ENCODE measurements at regions not wholly inside any gene's neighbourhood (a gene's known extent, or its start where the extent isn't known, plus 50 kb on each side); places are given as distances from the start of the nearest gene placed in this dataset.
"Not testable (repeated sequence)": the region's sequence is repeated elsewhere in the genome, so short reads cannot be mapped to it uniquely, and the experiment has no call there.

GRCh38 chr1:117301901-117302300 lies 65.3 kb upstream of the MAN1A2 start:
- Histone ChIP-seq H4K20me1 (ENCODE audit: insufficient read depth, low read length, poor library complexity, severe bottlenecking) (no peaks in the 10 kb centered on the region), H3K79me2 (ENCODE audit: insufficient read depth, low read length) (no peaks in the 10 kb centered on the region), H3K27me3 (ENCODE audit: insufficient read depth, low read length, poor library complexity, severe bottlenecking) (no peaks in the 10 kb centered on the region), H3K36me3 (ENCODE audit: insufficient read depth, low read length) (no peaks in the 10 kb centered on the region), H3K4me2 (ENCODE audit: low read depth, low read length, poor library complexity, severe bottlenecking) (no peak overlapping the region), H3K4me3 (ENCODE audit: low read length, poor library complexity, severe bottlenecking) (no peak overlapping the region), H3K4me1 (ENCODE audit: insufficient read depth, low read length, poor library complexity, severe bottlenecking) (no peaks in the 10 kb centered on the region), H3K9me2 (replicated peaks; ENCODE audit: low read depth, low read length) (no peaks in the 10 kb centered on the region), H2AFZ (ENCODE audit: low read length) (no peak overlapping the region), H3F3A (ENCODE audit: low read depth) (no peaks in the 10 kb centered on the region), H3K9me3 (ENCODE audit: insufficient read depth, low read depth, low read length) (no peaks in the 10 kb centered on the region), H3K9ac (ENCODE audit: low read depth, low read length, poor library complexity, severe bottlenecking) (no peak overlapping the region)
- TF ChIP-seq CTCF (conservative IDR thresholded peaks at IDR 0.05; ENCODE audit: low read length): no peak
- TF ChIP-seq EZH2phosphoT487 (IDR thresholded peaks at IDR 0.05; ENCODE audit: borderline replicate concordance): no peak

GRCh38 chr1:117300183-117300582 lies 67.1 kb upstream of the MAN1A2 start:
- not testable (repeated sequence) for H3K27me3 ChIP-seq (ENCODE audit: insufficient read depth, low read length, poor library complexity, severe bottlenecking); H3K4me2 ChIP-seq (ENCODE audit: low read depth, low read length, poor library complexity, severe bottlenecking); H3K4me3 ChIP-seq (ENCODE audit: low read length, poor library complexity, severe bottlenecking); H3K9ac ChIP-seq (ENCODE audit: low read depth, low read length, poor library complexity, severe bottlenecking); H3K36me3 ChIP-seq (ENCODE audit: insufficient read depth, low read length); H3K9me3 ChIP-seq (ENCODE audit: insufficient read depth, low read depth, low read length); H3K4me1 ChIP-seq (ENCODE audit: insufficient read depth, low read length, poor library complexity, severe bottlenecking); H3F3A ChIP-seq (ENCODE audit: low read depth); H4K20me1 ChIP-seq (ENCODE audit: insufficient read depth, low read length, poor library complexity, severe bottlenecking); H3K79me2 ChIP-seq (ENCODE audit: insufficient read depth, low read length); H3K9me2 ChIP-seq (replicated peaks; ENCODE audit: low read depth, low read length); H2AFZ ChIP-seq (ENCODE audit: low read length)

GRCh38 chr1:117295001-117295400 lies 72.2 kb upstream of the MAN1A2 start:
- H3K9me2 ChIP-seq (replicated peaks; ENCODE audit: low read depth, low read length): no peaks in the 10 kb centered on the region; the same call in 1 of the 2 replicates

More at GRCh38 chr1:117295001-117295400, 72.2 kb upstream of the MAN1A2 start:
- Histone ChIP-seq H3K4me2 (ENCODE audit: low read depth, low read length, poor library complexity, severe bottlenecking) (no peak overlapping the region), H3K9me3 (ENCODE audit: insufficient read depth, low read depth, low read length) (no peaks in the 10 kb centered on the region), H3K79me2 (ENCODE audit: insufficient read depth, low read length) (no peaks in the 10 kb centered on the region), H3K27me3 (ENCODE audit: insufficient read depth, low read length, poor library complexity, severe bottlenecking) (peaks cover 6% of the 10 kb centered on the region), H3F3A (ENCODE audit: low read depth) (no peaks in the 10 kb centered on the region), H2AFZ (ENCODE audit: low read length) (no peak overlapping the region), H3K4me3 (ENCODE audit: low read length, poor library complexity, severe bottlenecking) (no peak overlapping the region), H3K36me3 (ENCODE audit: insufficient read depth, low read length) (no peaks in the 10 kb centered on the region), H3K9ac (ENCODE audit: low read depth, low read length, poor library complexity, severe bottlenecking) (no peak overlapping the region), H4K20me1 (ENCODE audit: insufficient read depth, low read length, poor library complexity, severe bottlenecking) (no peaks in the 10 kb centered on the region), H3K4me1 (ENCODE audit: insufficient read depth, low read length, poor library complexity, severe bottlenecking) (no peaks in the 10 kb centered on the region)
- TF ChIP-seq EZH2phosphoT487 (IDR thresholded peaks at IDR 0.05; ENCODE audit: borderline replicate concordance): no peak
- no peak for TF ChIP-seq CTCF (conservative IDR thresholded peaks at IDR 0.05; ENCODE audit: low read length)
